ENCODE measurements at regions not wholly inside any gene's neighbourhood (a gene's known extent, or its start where the extent isn't known, plus 50 kb on each side); places are given as distances from the start of the nearest gene placed in this dataset.

GRCh38 chr2:16404146-16404545 is 261.5 kb downstream of the CYRIA start:
- no peaks in the 10 kb centered on the region for H3K27me3 ChIP-seq
- no peaks in the 10 kb centered on the region for H3K36me3 ChIP-seq
- H3K4me1 ChIP-seq = peaks cover 13% of the 10 kb centered on the region
- no peak for TF ChIP-seq CTCF (IDR thresholded peaks at IDR 0.05; ENCODE audit: low read depth, low read length)
- H3K4me3 ChIP-seq (ENCODE audit: low read depth, low read length) = no peak overlapping the region
- peak; percentile 84 for DNase-seq
- H3K9me3 ChIP-seq = 0 out of 2 replicates have a peak, but pooled peaks cover 2% of the 10 kb centered on the region

GRCh38 chr2:16402891-16403290 is 262.7 kb downstream of the CYRIA start:
- Histone ChIP-seq H3K9me3 (0 out of 2 replicates have a peak, but pooled peaks cover 2% of the 10 kb centered on the region), H3K4me3 (ENCODE audit: low read depth, low read length) (no peak overlapping the region), H3K36me3 (no peaks in the 10 kb centered on the region), H3K27me3 (no peaks in the 10 kb centered on the region), H3K4me1 (peaks cover 13% of the 10 kb centered on the region)
- TF ChIP-seq CTCF (IDR thresholded peaks at IDR 0.05; ENCODE audit: low read depth, low read length) = no peak
- peak; percentile 93 for DNase-seq

GRCh38 chr2:16401761-16402300 is 263.8 kb downstream of the CYRIA start:
- Histone ChIP-seq H3K36me3 (no peaks in the 10 kb centered on the region), H3K27me3 (no peaks in the 10 kb centered on the region), H3K9me3 (0 out of 2 replicates have a peak, but pooled peaks cover 2% of the 10 kb centered on the region), H3K4me3 (ENCODE audit: low read depth, low read length) (no peak overlapping the region), H3K4me1 (peaks cover 8% of the 10 kb centered on the region)
- peak; percentile 98 for DNase-seq
- no peak for TF ChIP-seq CTCF (IDR thresholded peaks at IDR 0.05; ENCODE audit: low read depth, low read length)

- TF ChIP-seq CTCF (IDR thresholded peaks at IDR 0.05; ENCODE audit: low read depth, low read length) = no peak
- Histone ChIP-seq H3K9me3 (peaks cover 2% of the 10 kb centered on the region; the same call in 1 of the 2 replicates), H3K27me3 (no peaks in the 10 kb centered on the region), H3K4me1 (peaks cover 6% of the 10 kb centered on the region), H3K4me3 (ENCODE audit: low read depth, low read length) (no peak overlapping the region), H3K36me3 (no peaks in the 10 kb centered on the region)
- peak; percentile 100 for DNase-seq
Observed at GRCh38 chr2:16400127-16400623, 265.5 kb downstream of the CYRIA start.

- no peak for TF ChIP-seq CTCF (IDR thresholded peaks at IDR 0.05; ENCODE audit: low read depth, low read length)
- peaks cover 17% of the 10 kb centered on the region for H3K4me1 ChIP-seq
- no peaks in the 10 kb centered on the region for H3K27me3 ChIP-seq
- no peaks in the 10 kb centered on the region for H3K36me3 ChIP-seq
- H3K9me3 ChIP-seq = peaks cover 2% of the 10 kb centered on the region; the same call in 1 of the 2 replicates
- DNase-seq = peak; percentile 90
- H3K4me3 ChIP-seq (ENCODE audit: low read depth, low read length) = no peak overlapping the region
Observed at GRCh38 chr2:16398486-16399043, 267.1 kb downstream of the CYRIA start.
